Prostate gland (tissue), 2 donors: ENCODE measurements at regions not wholly inside any gene's neighbourhood (a gene's known extent, or its start where the extent isn't known, plus 50 kb on each side); places are given as distances from the start of the nearest gene placed in this dataset.

Experiments used
- DNase-seq: peaks from one replicate; pipeline ENCODE4 v3.0.0-alpha.2; 2019; ENCODE audit warnings: low spot score
- H3K27ac ChIP-seq, 2 donors: fragments of 200-600 bp; sonication (generic); 2 replicates each; pipeline ENCODE4 v1.5.1; 2017 to 2019
- H3K27me3 ChIP-seq: fragments of 200-600 bp; sonication (generic); replicated peaks from 2 replicates; pipeline ENCODE4 v1.5.1; 2019; ENCODE audit not compliant: insufficient read depth
- H3K36me3 ChIP-seq, 2 donors: fragments of 200-600 bp; sonication (generic); 1 replicate in 1 of 2; 2 replicates in 1 of 2; pipeline versions ENCODE4 v1.5.1 to v1.8.1; 2017 to 2019
- H3K4me1 ChIP-seq: fragments of 200-600 bp; sonication (generic); replicated peaks from 2 replicates; pipeline ENCODE4 v1.5.1; 2019
- H3K4me3 ChIP-seq, 2 donors: fragments of 200-600 bp; sonication (generic); 2 replicates each; pipeline ENCODE4 v1.5.1; 2017 to 2019
- H3K9me3 ChIP-seq: fragments of 200-600 bp; sonication (generic); 2 replicates; pipeline ENCODE4 v1.5.1; 2017
- CTCF ChIP-seq, 4 experiments: fragments of 200-600 bp in 2 of 4; fragments of 450-650 bp in 2 of 4; sonication (generic) in 2 of 4; IDR thresholded peaks; 1 replicate in 3 of 4; 2 replicates in 1 of 4; pipeline ENCODE4 v1.5.1; 2016 to 2019; ENCODE audit warnings: antibody characterized with exemption in 4 of 4, mild to moderate bottlenecking in 2 of 4, moderate library complexity in 2 of 4
- POLR2A ChIP-seq: fragments of 450-650 bp; IDR thresholded peaks from one replicate; pipeline ENCODE4 v1.6.1; 2016; ENCODE audit warnings: antibody characterized with exemption, mild to moderate bottlenecking
- POLR2AphosphoS5 ChIP-seq: sonication (generic); formaldehyde crosslinking; IDR thresholded peaks from one replicate; pipeline ENCODE4 v1.6.1; 2017; ENCODE audit warnings: antibody characterized with exemption
- WGBS: methylation state at CpG from one replicate; pipeline ENCODE4 v1.1.5; 2018; 5-methylcytosine and 5-hydroxymethylcytosine counted together
- intact Hi-C: fragments of 100-400 bp; cut with DNase I; formaldehyde crosslinking; loops from one replicate; pipeline ENCODE4 v1.14.2; 2022

DNA sequence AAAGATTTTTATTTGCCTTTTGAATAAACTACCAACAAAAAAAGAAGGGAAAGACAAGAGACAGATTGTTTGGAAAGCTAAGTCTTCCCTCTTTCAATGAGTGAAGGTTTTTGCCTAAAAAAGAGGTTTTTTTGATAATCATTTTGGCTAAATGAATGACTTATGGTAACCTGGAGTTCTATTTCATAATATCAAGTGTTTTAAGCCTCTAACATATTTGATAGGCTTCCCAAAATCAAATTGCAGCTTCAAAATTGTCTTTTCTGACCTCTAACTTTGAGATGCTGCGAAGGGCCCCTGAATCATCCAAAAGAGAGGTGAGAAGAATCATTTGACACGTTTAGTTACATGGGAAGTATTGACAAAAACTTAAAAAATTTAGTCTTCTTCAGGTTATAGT is 53.0 kb upstream of the NAMPT start:
- TF ChIP-seq POLR2A, result no peak
- Histone ChIP-seq H3K27me3 (no peaks in the 10 kb centered on the region), H3K36me3 (no peaks in the 10 kb centered on the region), H3K9me3 (no peaks in the 10 kb centered on the region), H3K27ac (no peak overlapping the region), H3K4me1 (no peaks in the 10 kb centered on the region), H3K4me3 (no peak overlapping the region)
- intact Hi-C loops, result no loop called here
- WGBS, result 72% methylated on average over 2 of the region's 2 CpGs
- DNase-seq, result no peak

DNA sequence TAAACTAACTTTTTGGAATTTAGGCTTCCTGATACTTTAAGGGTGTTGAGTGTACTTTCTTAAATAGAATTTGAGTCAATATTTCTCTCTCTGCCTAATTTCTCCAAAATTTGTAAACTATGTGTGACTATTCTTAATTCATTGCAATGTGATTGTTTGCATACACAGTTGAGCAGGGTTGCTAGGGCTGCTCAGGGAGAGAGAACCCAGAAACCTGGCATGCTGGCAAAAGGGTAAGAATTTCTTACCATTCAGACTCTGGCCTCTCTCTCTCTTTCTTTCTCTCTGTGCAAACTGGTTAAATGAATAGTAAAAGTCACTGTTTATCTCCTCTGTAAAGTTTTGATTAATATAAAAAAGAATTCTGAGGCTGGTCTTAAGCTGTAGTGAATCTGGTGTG is 51.0 kb upstream of the NAMPT start:
- no peak for DNase-seq
- Histone ChIP-seq H3K36me3 (no peaks in the 10 kb centered on the region), H3K4me3 (no peak overlapping the region), H3K27me3 (no peaks in the 10 kb centered on the region), H3K27ac (no peak overlapping the region), H3K4me1 (no peaks in the 10 kb centered on the region), H3K9me3 (no peaks in the 10 kb centered on the region)
- intact Hi-C loops, result no loop called here
- no peak for TF ChIP-seq POLR2A
- TF ChIP-seq POLR2AphosphoS5, result no peak
- TF ChIP-seq CTCF (IDR thresholded peaks at IDR 0.05), result no peak
